Astrocyte (in vitro differentiated cells and primary cell): ENCODE measurements at regions not wholly inside any gene's neighbourhood (a gene's known extent, or its start where the extent isn't known, plus 50 kb on each side); places are given as distances from the start of the nearest gene placed in this dataset.

Source experiments
- DNase-seq: peaks from one replicate; pipeline ENCODE4 v3.0.0-alpha.2; 2010; ENCODE audit warnings: low read depth
- FAIRE-seq: peaks from 2 replicates; lab custom pipeline; 2011; peaks lifted over from hg19 to GRCh38; lab: Jason Lieb, UNC
- H2AFZ ChIP-seq: 2 replicates; pipeline ENCODE4 v1.6.0; 2012; ENCODE audit warnings: low read depth, low read length, inconsistent platforms
- H3K27ac ChIP-seq: 2 replicates; pipeline ENCODE4 v1.5.1; 2011; ENCODE audit warnings: low read depth, low read length, inconsistent platforms
- H3K27me3 ChIP-seq: 2 replicates; pipeline ENCODE4 v1.6.0; 2011; ENCODE audit warnings: low read length, inconsistent platforms; ENCODE audit not compliant: insufficient read depth
- H3K36me3 ChIP-seq: 2 replicates; pipeline ENCODE4 v1.5.1; 2011; ENCODE audit warnings: low read length, inconsistent platforms; ENCODE audit not compliant: insufficient read depth
- H3K4me1 ChIP-seq: 2 replicates; pipeline ENCODE4 v1.5.1; 2011; ENCODE audit warnings: low read length, inconsistent platforms; ENCODE audit not compliant: insufficient read depth
- H3K4me2 ChIP-seq: 2 replicates; pipeline ENCODE4 v1.6.0; 2012; ENCODE audit warnings: low read length, inconsistent platforms
- H3K4me3 ChIP-seq: 2 replicates; pipeline ENCODE4 v1.5.1; 2011; ENCODE audit warnings: low read depth, mild to moderate bottlenecking, low read length, inconsistent platforms; ENCODE audit not compliant: insufficient read depth
- H3K79me2 ChIP-seq: 2 replicates; pipeline ENCODE4 v1.6.0; 2012; ENCODE audit warnings: mild to moderate bottlenecking, low read length, inconsistent platforms; ENCODE audit not compliant: insufficient read depth
- H3K9ac ChIP-seq: 2 replicates; pipeline ENCODE4 v1.6.0; 2012; ENCODE audit warnings: mild to moderate bottlenecking, low read length, inconsistent platforms
- H3K9me3 ChIP-seq: 2 replicates; pipeline ENCODE4 v1.5.1; 2012; ENCODE audit warnings: low read depth, mild to moderate bottlenecking, low read length, inconsistent platforms; ENCODE audit not compliant: insufficient read depth
- H4K20me1 ChIP-seq: 2 replicates; pipeline ENCODE4 v1.6.0; 2012; ENCODE audit warnings: low read length, inconsistent platforms; ENCODE audit not compliant: insufficient read depth
- H3K27ac Mint-ChIP-seq: one replicate; pipeline ENCODE4 v1.8.0; 2021; ENCODE audit warnings: mild to moderate bottlenecking, mixed read lengths; ENCODE audit not compliant: unreplicated experiment
- H3K27me3 Mint-ChIP-seq: one replicate; pipeline ENCODE4 v1.8.0; 2021; ENCODE audit warnings: low read depth, mixed read lengths; ENCODE audit not compliant: unreplicated experiment
- H3K36me3 Mint-ChIP-seq: one replicate; pipeline ENCODE4 v1.8.0; 2021; ENCODE audit warnings: low read depth, mixed read lengths; ENCODE audit not compliant: unreplicated experiment
- H3K4me1 Mint-ChIP-seq: one replicate; pipeline ENCODE4 v1.8.0; 2021; ENCODE audit warnings: low read depth, mixed read lengths; ENCODE audit not compliant: unreplicated experiment
- H3K4me3 Mint-ChIP-seq: one replicate; pipeline ENCODE4 v1.8.0; 2021; ENCODE audit warnings: mild to moderate bottlenecking, moderate library complexity, mixed read lengths; ENCODE audit not compliant: unreplicated experiment
- H3K9me3 Mint-ChIP-seq: one replicate; pipeline ENCODE4 v1.8.0; 2021; ENCODE audit warnings: mild to moderate bottlenecking, mixed read lengths; ENCODE audit not compliant: unreplicated experiment
- EZH2 ChIP-seq: IDR thresholded peaks from 2 replicates; pipeline ENCODE4 v1.6.1; 2012; ENCODE audit warnings: mild to moderate bottlenecking, low read length, inconsistent platforms; ENCODE audit not compliant: insufficient read depth
- TF ChIP-seq, protein P1 (sequence below): IDR thresholded peaks from 2 replicates; pipeline ENCODE4 v1.5.1; 2011; ENCODE audit warnings: low read depth, mild to moderate bottlenecking, inconsistent platforms, low read length, moderate library complexity; ENCODE audit not compliant: insufficient read depth

- Histone ChIP-seq H3K27me3 (no peaks in the 10 kb centered on the region), H3K9me3 (no peaks in the 10 kb centered on the region), H3K4me2 (no peak overlapping the region), H3K4me3 (no peak overlapping the region), H2AFZ (no peak overlapping the region), H3K79me2 (no peaks in the 10 kb centered on the region), H3K36me3 (no peaks in the 10 kb centered on the region), H3K27ac (no peak overlapping the region), H4K20me1 (no peaks in the 10 kb centered on the region), H3K9ac (no peak overlapping the region), H3K4me1 (no peaks in the 10 kb centered on the region)
- H3K27me3 Mint-ChIP-seq: peaks cover 2% of the 10 kb centered on the region
- peaks cover 3% of the 10 kb centered on the region for H3K9me3 Mint-ChIP-seq
- no peaks in the 10 kb centered on the region for H3K4me1 Mint-ChIP-seq
- DNase-seq (no peak), FAIRE-seq (no peak)
- TF ChIP-seq EZH2: no peak
- TF ChIP-seq, protein P1, sequence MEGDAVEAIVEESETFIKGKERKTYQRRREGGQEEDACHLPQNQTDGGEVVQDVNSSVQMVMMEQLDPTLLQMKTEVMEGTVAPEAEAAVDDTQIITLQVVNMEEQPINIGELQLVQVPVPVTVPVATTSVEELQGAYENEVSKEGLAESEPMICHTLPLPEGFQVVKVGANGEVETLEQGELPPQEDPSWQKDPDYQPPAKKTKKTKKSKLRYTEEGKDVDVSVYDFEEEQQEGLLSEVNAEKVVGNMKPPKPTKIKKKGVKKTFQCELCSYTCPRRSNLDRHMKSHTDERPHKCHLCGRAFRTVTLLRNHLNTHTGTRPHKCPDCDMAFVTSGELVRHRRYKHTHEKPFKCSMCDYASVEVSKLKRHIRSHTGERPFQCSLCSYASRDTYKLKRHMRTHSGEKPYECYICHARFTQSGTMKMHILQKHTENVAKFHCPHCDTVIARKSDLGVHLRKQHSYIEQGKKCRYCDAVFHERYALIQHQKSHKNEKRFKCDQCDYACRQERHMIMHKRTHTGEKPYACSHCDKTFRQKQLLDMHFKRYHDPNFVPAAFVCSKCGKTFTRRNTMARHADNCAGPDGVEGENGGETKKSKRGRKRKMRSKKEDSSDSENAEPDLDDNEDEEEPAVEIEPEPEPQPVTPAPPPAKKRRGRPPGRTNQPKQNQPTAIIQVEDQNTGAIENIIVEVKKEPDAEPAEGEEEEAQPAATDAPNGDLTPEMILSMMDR: no peak
- H3K36me3 Mint-ChIP-seq: no peaks in the 10 kb centered on the region
- H3K27ac Mint-ChIP-seq: no peak overlapping the region
- H3K4me3 Mint-ChIP-seq: no peak overlapping the region
Observed at GRCh38 chr2:176986487-176986886, 226.1 kb upstream of the HNRNPA3 start.

- Mint-ChIP-seq H3K9me3 (peaks cover 3% of the 10 kb centered on the region), H3K4me3 (no peak overlapping the region), H3K27ac (no peak overlapping the region), H3K27me3 (peaks cover 2% of the 10 kb centered on the region), H3K4me1 (no peaks in the 10 kb centered on the region), H3K36me3 (no peaks in the 10 kb centered on the region)
- no peaks in the 10 kb centered on the region for H3K27me3 ChIP-seq
- H3K4me3 ChIP-seq: no peak overlapping the region
- no peak overlapping the region for H2AFZ ChIP-seq
- TF ChIP-seq, protein P1: no peak
- TF ChIP-seq EZH2: no peak
- H3K4me1 ChIP-seq: no peaks in the 10 kb centered on the region
- no peaks in the 10 kb centered on the region for H4K20me1 ChIP-seq
- no peaks in the 10 kb centered on the region for H3K79me2 ChIP-seq
- FAIRE-seq (no peak), DNase-seq (no peak)
- H3K9ac ChIP-seq: no peak overlapping the region
- H3K4me2 ChIP-seq: no peak overlapping the region
- H3K27ac ChIP-seq: no peak overlapping the region
- H3K36me3 ChIP-seq: no peaks in the 10 kb centered on the region
- no peaks in the 10 kb centered on the region for H3K9me3 ChIP-seq
Observed at GRCh38 chr2:176991411-176991810, 221.2 kb upstream of the HNRNPA3 start.

GRCh38 chr2:176997074-176997791 lies 215.4 kb upstream of the HNRNPA3 start:
- DNase-seq: peak; percentile 91
- Mint-ChIP-seq H3K36me3 (peaks cover 2% of the 10 kb centered on the region), H3K4me3 (no peak overlapping the region), H3K9me3 (no peaks in the 10 kb centered on the region), H3K27ac (peak overlapping the region; percentile 51), H3K4me1 (peaks cover 22% of the 10 kb centered on the region), H3K27me3 (no peaks in the 10 kb centered on the region)
- peak; percentile 20 for FAIRE-seq
- Histone ChIP-seq H4K20me1 (no peaks in the 10 kb centered on the region), H2AFZ (no peak overlapping the region), H3K27me3 (no peaks in the 10 kb centered on the region), H3K36me3 (no peaks in the 10 kb centered on the region), H3K27ac (peak overlapping the region; percentile 45), H3K4me3 (no peak overlapping the region), H3K4me2 (no peak overlapping the region), H3K9ac (no peak overlapping the region), H3K9me3 (no peaks in the 10 kb centered on the region), H3K79me2 (no peaks in the 10 kb centered on the region), H3K4me1 (peaks cover 10% of the 10 kb centered on the region)
- TF ChIP-seq EZH2: no peak
- TF ChIP-seq, protein P1: no peak
